Smooth muscle cell (in vitro differentiated cells): ENCODE measurements at regions not wholly inside any gene's neighbourhood (a gene's known extent, or its start where the extent isn't known, plus 50 kb on each side); places are given as distances from the start of the nearest gene placed in this dataset.

ENCODE experiments used
- DNase-seq: peaks from one replicate; lab custom pipeline; 2025; ENCODE audit not compliant: unreplicated experiment; lab: John Stamatoyannopoulos, UW
- H2AFZ ChIP-seq: fragments of 200-600 bp; sonication (generic); 2 replicates; pipeline ENCODE4 v1.6.0; 2016; ENCODE audit warnings: antibody characterized with exemption, low read depth, mild to moderate bottlenecking
- H3F3A ChIP-seq: fragments of 200-600 bp; sonication (generic); 2 replicates; pipeline ENCODE4 v1.6.0; 2017; ENCODE audit warnings: antibody characterized with exemption, low read depth
- H3K27ac ChIP-seq: fragments of 200-600 bp; sonication (generic); 2 replicates; pipeline ENCODE4 v1.5.1; 2016; ENCODE audit warnings: low read depth, mild to moderate bottlenecking
- H3K27me3 ChIP-seq: fragments of 200-600 bp; sonication (generic); 2 replicates; pipeline ENCODE4 v1.6.1; 2016; ENCODE audit warnings: low read depth, mild to moderate bottlenecking
- H3K36me3 ChIP-seq: fragments of 200-600 bp; sonication (generic); 2 replicates; pipeline ENCODE4 v1.5.1; 2016; ENCODE audit warnings: low read depth
- H3K4me1 ChIP-seq: fragments of 200-600 bp; sonication (generic); 2 replicates; pipeline ENCODE4 v1.5.1; 2016; ENCODE audit warnings: low read depth
- H3K4me2 ChIP-seq: fragments of 200-600 bp; sonication (generic); 2 replicates; pipeline ENCODE4 v1.6.0; 2016; ENCODE audit warnings: mild to moderate bottlenecking
- H3K4me3 ChIP-seq: fragments of 200-600 bp; sonication (generic); 2 replicates; pipeline ENCODE4 v1.5.1; 2016; ENCODE audit warnings: mild to moderate bottlenecking
- H3K79me2 ChIP-seq: fragments of 200-600 bp; sonication (generic); 2 replicates; pipeline ENCODE4 v1.6.0; 2016; ENCODE audit warnings: low read depth, mild to moderate bottlenecking
- H3K9ac ChIP-seq: fragments of 200-600 bp; sonication (generic); 2 replicates; pipeline ENCODE4 v1.6.0; 2016; ENCODE audit warnings: low read depth
- H3K9me3 ChIP-seq: fragments of 200-600 bp; sonication (generic); replicated peaks from 2 replicates; pipeline ENCODE4 v1.5.1; 2016; ENCODE audit warnings: low read depth
- H4K20me1 ChIP-seq: fragments of 200-600 bp; sonication (generic); 2 replicates; pipeline ENCODE4 v1.6.0; 2016; ENCODE audit warnings: low read depth
- WGBS: methylation state at CpG from one replicate; pipeline ENCODE4 v1.1.7; 2016; ENCODE audit warnings: low lambda C conversion rate; 5-methylcytosine and 5-hydroxymethylcytosine counted together
- TF ChIP-seq, protein P1 (sequence below): fragments of 200-600 bp; sonication (generic); IDR thresholded peaks from 2 replicates; pipeline ENCODE4 v1.5.1; 2017; ENCODE audit warnings: borderline replicate concordance, mild to moderate bottlenecking, antibody characterized with exemption; ENCODE audit not compliant: insufficient read depth, poor library complexity, severe bottlenecking

- WGBS: 95% methylated on average over 2 of the region's 2 CpGs
- no peaks in the 10 kb centered on the region for H3K36me3 ChIP-seq
- no peaks in the 10 kb centered on the region for H3K79me2 ChIP-seq
- no peaks in the 10 kb centered on the region for H3K27me3 ChIP-seq
- no peaks in the 10 kb centered on the region for H3F3A ChIP-seq
- no peaks in the 10 kb centered on the region for H3K9me3 ChIP-seq
- DNase-seq: no peak
- H3K27ac ChIP-seq: no peak overlapping the region
- TF ChIP-seq, protein P1, sequence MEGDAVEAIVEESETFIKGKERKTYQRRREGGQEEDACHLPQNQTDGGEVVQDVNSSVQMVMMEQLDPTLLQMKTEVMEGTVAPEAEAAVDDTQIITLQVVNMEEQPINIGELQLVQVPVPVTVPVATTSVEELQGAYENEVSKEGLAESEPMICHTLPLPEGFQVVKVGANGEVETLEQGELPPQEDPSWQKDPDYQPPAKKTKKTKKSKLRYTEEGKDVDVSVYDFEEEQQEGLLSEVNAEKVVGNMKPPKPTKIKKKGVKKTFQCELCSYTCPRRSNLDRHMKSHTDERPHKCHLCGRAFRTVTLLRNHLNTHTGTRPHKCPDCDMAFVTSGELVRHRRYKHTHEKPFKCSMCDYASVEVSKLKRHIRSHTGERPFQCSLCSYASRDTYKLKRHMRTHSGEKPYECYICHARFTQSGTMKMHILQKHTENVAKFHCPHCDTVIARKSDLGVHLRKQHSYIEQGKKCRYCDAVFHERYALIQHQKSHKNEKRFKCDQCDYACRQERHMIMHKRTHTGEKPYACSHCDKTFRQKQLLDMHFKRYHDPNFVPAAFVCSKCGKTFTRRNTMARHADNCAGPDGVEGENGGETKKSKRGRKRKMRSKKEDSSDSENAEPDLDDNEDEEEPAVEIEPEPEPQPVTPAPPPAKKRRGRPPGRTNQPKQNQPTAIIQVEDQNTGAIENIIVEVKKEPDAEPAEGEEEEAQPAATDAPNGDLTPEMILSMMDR: no peak
- no peak overlapping the region for H3K9ac ChIP-seq
- H2AFZ ChIP-seq: no peak overlapping the region
- peaks cover 11% of the 10 kb centered on the region for H3K4me1 ChIP-seq
- no peak overlapping the region for H3K4me2 ChIP-seq
- no peaks in the 10 kb centered on the region for H4K20me1 ChIP-seq
- H3K4me3 ChIP-seq: no peak overlapping the region
Measured at GRCh38 chr9:113649855-113650206, 186.3 kb downstream of the RGS3 start.

GRCh38 chr9:113650207-113651131 is 186.9 kb downstream of the RGS3 start:
- H3K27me3 ChIP-seq: no peaks in the 10 kb centered on the region
- H3F3A ChIP-seq: no peaks in the 10 kb centered on the region
- no peak overlapping the region for H3K4me2 ChIP-seq
- WGBS: 72% methylated on average over 16 of the region's 16 CpGs
- H3K36me3 ChIP-seq: no peaks in the 10 kb centered on the region
- H3K27ac ChIP-seq: no peak overlapping the region
- no peak for DNase-seq
- TF ChIP-seq, protein P1: no peak
- no peaks in the 10 kb centered on the region for H4K20me1 ChIP-seq
- peak overlapping the region; percentile 27 for H2AFZ ChIP-seq
- H3K9ac ChIP-seq: no peak overlapping the region
- H3K79me2 ChIP-seq: no peaks in the 10 kb centered on the region
- H3K9me3 ChIP-seq: no peaks in the 10 kb centered on the region
- H3K4me3 ChIP-seq: no peak overlapping the region
- peaks cover 14% of the 10 kb centered on the region for H3K4me1 ChIP-seq

GRCh38 chr9:113651896-113652295 is 188.4 kb downstream of the RGS3 start:
- no peak overlapping the region for H3K4me3 ChIP-seq
- WGBS: 95% methylated on average over 3 of the region's 3 CpGs
- DNase-seq: no peak
- TF ChIP-seq, protein P1: no peak
- H3K9me3 ChIP-seq: no peaks in the 10 kb centered on the region
- no peak overlapping the region for H3K4me2 ChIP-seq
- H3K27me3 ChIP-seq: no peaks in the 10 kb centered on the region
- H3K4me1 ChIP-seq: peaks cover 14% of the 10 kb centered on the region
- no peaks in the 10 kb centered on the region for H3K79me2 ChIP-seq
- no peaks in the 10 kb centered on the region for H3F3A ChIP-seq
- no peak overlapping the region for H2AFZ ChIP-seq
- no peaks in the 10 kb centered on the region for H4K20me1 ChIP-seq
- no peaks in the 10 kb centered on the region for H3K36me3 ChIP-seq
- H3K9ac ChIP-seq: no peak overlapping the region
- H3K27ac ChIP-seq: no peak overlapping the region
